ENCODE measurements at regions not wholly inside any gene's neighbourhood (a gene's known extent, or its start where the extent isn't known, plus 50 kb on each side); places are given as distances from the start of the nearest gene placed in this dataset.

- no peaks in the 10 kb centered on the region for H3K4me1 Mint-ChIP-seq
- H3K4me1 ChIP-seq (ENCODE audit: control insufficient read depth, insufficient read depth, low read length) = no peaks in the 10 kb centered on the region
Observed at GRCh38 chr1:56255516-56256152, 323.7 kb downstream of the PLPP3 start.

GRCh38 chr1:56254130-56254529 is 325.2 kb downstream of the PLPP3 start:
- WGBS, 2 experiments (ENCODE audit: insufficient coverage in 1 of 2, insufficient read length in 1 of 2) = 87 to 88% methylated on average over 1 to 2 of the region's 2 CpGs
- Histone ChIP-seq H3K9me3 (ENCODE audit: control insufficient read depth, low read length) (no peaks in the 10 kb centered on the region), H3K9ac (ENCODE audit: extremely low read depth, low read length, poor library complexity, severe bottlenecking) (no peak overlapping the region), H3K27ac (ENCODE audit: low read depth, low read length) (peak overlapping the region; percentile 10), H3K27me3 (ENCODE audit: control insufficient read depth, insufficient read depth, low read length, poor library complexity, severe bottlenecking) (no peaks in the 10 kb centered on the region), H3K4me1 (ENCODE audit: control insufficient read depth, insufficient read depth, low read length) (no peaks in the 10 kb centered on the region), H3K36me3 (ENCODE audit: control insufficient read depth, insufficient read depth, low read length) (no peaks in the 10 kb centered on the region), H3K4me3 (ENCODE audit: low read length) (no peak overlapping the region)
- no peak overlapping the region for H3K4me3 Mint-ChIP-seq
- no peaks in the 10 kb centered on the region for H3K36me3 Mint-ChIP-seq (ENCODE audit: low read depth)
- no peak for TF ChIP-seq CTCF (conservative IDR thresholded peaks at IDR 0.05)
- DNase-seq = no peak
- H3K27me3 Mint-ChIP-seq (ENCODE audit: insufficient read depth) = no peaks in the 10 kb centered on the region
- H3K9me3 Mint-ChIP-seq = no peaks in the 10 kb centered on the region
- no peaks in the 10 kb centered on the region for H3K4me1 Mint-ChIP-seq
- H3K27ac Mint-ChIP-seq = no peak overlapping the region

More at GRCh38 chr1:56255516-56256152, 323.7 kb downstream of the PLPP3 start:
- TF ChIP-seq CTCF (conservative IDR thresholded peaks at IDR 0.05) = no peak
- Histone ChIP-seq H3K9ac (ENCODE audit: extremely low read depth, low read length, poor library complexity, severe bottlenecking) (no peak overlapping the region), H3K9me3 (ENCODE audit: control insufficient read depth, low read length) (peaks cover 9% of the 10 kb centered on the region), H3K27me3 (ENCODE audit: control insufficient read depth, insufficient read depth, low read length, poor library complexity, severe bottlenecking) (no peaks in the 10 kb centered on the region), H3K4me3 (ENCODE audit: low read length) (no peak overlapping the region), H3K27ac (ENCODE audit: low read depth, low read length) (no peak overlapping the region), H3K36me3 (ENCODE audit: control insufficient read depth, insufficient read depth, low read length) (no peaks in the 10 kb centered on the region)
- no peak for DNase-seq
- Mint-ChIP-seq H3K36me3 (ENCODE audit: low read depth) (no peaks in the 10 kb centered on the region), H3K9me3 (peaks cover 9% of the 10 kb centered on the region), H3K27me3 (ENCODE audit: insufficient read depth) (peaks cover 2% of the 10 kb centered on the region), H3K4me3 (no peak overlapping the region), H3K27ac (no peak overlapping the region)
- 91 to 94% methylated on average over 4 to 5 of the region's 5 CpGs for WGBS, 2 experiments (ENCODE audit: insufficient coverage in 1 of 2, insufficient read length in 1 of 2)

GRCh38 chr1:56250809-56251208 is 328.6 kb downstream of the PLPP3 start:
- H3K36me3 ChIP-seq (ENCODE audit: control insufficient read depth, insufficient read depth, low read length) = no peaks in the 10 kb centered on the region
- Mint-ChIP-seq H3K9me3 (no peaks in the 10 kb centered on the region), H3K4me1 (no peaks in the 10 kb centered on the region), H3K27me3 (ENCODE audit: insufficient read depth) (no peaks in the 10 kb centered on the region), H3K27ac (no peak overlapping the region), H3K36me3 (ENCODE audit: low read depth) (no peaks in the 10 kb centered on the region), H3K4me3 (no peak overlapping the region)
- no peak for TF ChIP-seq CTCF (conservative IDR thresholded peaks at IDR 0.05)
- no peaks in the 10 kb centered on the region for H3K4me1 ChIP-seq (ENCODE audit: control insufficient read depth, insufficient read depth, low read length)
- WGBS, 2 experiments (ENCODE audit: insufficient coverage in 1 of 2, insufficient read length in 1 of 2) = 88 to 100% methylated on average over 1 of the region's 1 CpG
- no peaks in the 10 kb centered on the region for H3K9me3 ChIP-seq (ENCODE audit: control insufficient read depth, low read length)
- H3K27ac ChIP-seq (ENCODE audit: low read depth, low read length) = no peak overlapping the region
- DNase-seq = no peak
- no peak overlapping the region for H3K4me3 ChIP-seq (ENCODE audit: low read length)
- no peak overlapping the region for H3K9ac ChIP-seq (ENCODE audit: extremely low read depth, low read length, poor library complexity, severe bottlenecking)
- H3K27me3 ChIP-seq (ENCODE audit: control insufficient read depth, insufficient read depth, low read length, poor library complexity, severe bottlenecking) = no peaks in the 10 kb centered on the region

All from endodermal cell (in vitro differentiated cells).